HFFc6 (cell line): ENCODE measurements at regions not wholly inside any gene's neighbourhood (a gene's known extent, or its start where the extent isn't known, plus 50 kb on each side); places are given as distances from the start of the nearest gene placed in this dataset.

ENCODE experiments used
- DNase-seq: peaks from one replicate; pipeline ENCODE4 v3.0.0-alpha.2; 2018
- H3K27ac Mint-ChIP-seq: 2 replicates; pipeline ENCODE4 v1.8.0; 2020; ENCODE audit warnings: mild to moderate bottlenecking, mixed read lengths
- H3K27me3 Mint-ChIP-seq: 2 replicates; pipeline ENCODE4 v1.8.0; 2021; ENCODE audit warnings: mild to moderate bottlenecking, moderate library complexity, mixed read lengths; ENCODE audit not compliant: insufficient read depth
- H3K36me3 Mint-ChIP-seq: 2 replicates; pipeline ENCODE4 v1.8.0; 2021; ENCODE audit warnings: low read depth, mixed read lengths
- H3K4me1 Mint-ChIP-seq: 2 replicates; pipeline ENCODE4 v1.8.0; 2020; ENCODE audit warnings: low read depth, mixed read lengths
- H3K4me3 Mint-ChIP-seq: 2 replicates; pipeline ENCODE4 v1.8.0; 2020; ENCODE audit warnings: mild to moderate bottlenecking, moderate library complexity, mixed read lengths
- H3K9me3 Mint-ChIP-seq: 2 replicates; pipeline ENCODE4 v1.8.0; 2020; ENCODE audit warnings: mild to moderate bottlenecking, mixed read lengths
- TF ChIP-seq, protein P1 (sequence below): fragments of 200-600 bp; sonication (generic); IDR thresholded peaks from 2 replicates; pipeline ENCODE4 v1.5.0; 2021; ENCODE audit warnings: antibody characterized with exemption, mild to moderate bottlenecking

DNA sequence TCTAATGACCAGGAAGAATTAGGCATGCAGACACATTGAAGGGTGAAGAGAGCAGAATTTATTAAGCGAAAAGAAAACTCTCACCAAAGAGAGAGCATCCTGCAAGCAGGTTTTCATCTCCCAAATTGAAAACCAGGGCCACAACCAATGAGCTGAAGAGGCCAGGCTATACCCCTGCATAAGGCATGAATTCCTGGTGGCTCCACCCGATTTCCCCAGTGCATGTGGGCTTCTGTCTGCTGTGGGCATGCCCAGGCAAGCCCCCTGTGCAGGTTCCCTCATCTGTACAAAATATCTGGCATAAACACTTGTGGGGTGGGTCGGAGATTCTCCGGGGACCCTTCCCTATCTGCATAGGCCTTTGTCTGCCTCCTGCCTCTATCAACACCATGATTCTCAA, 621.6 kb upstream of the LRRTM1 start:
- Mint-ChIP-seq H3K36me3 (no peaks in the 10 kb centered on the region; the same call in 1 of the 2 replicates), H3K4me1 (no peaks in the 10 kb centered on the region), H3K27ac (no peak overlapping the region), H3K4me3 (no peak overlapping the region), H3K9me3 (peaks cover 48% of the 10 kb centered on the region), H3K27me3 (no peaks in the 10 kb centered on the region)
- TF ChIP-seq, protein P1, sequence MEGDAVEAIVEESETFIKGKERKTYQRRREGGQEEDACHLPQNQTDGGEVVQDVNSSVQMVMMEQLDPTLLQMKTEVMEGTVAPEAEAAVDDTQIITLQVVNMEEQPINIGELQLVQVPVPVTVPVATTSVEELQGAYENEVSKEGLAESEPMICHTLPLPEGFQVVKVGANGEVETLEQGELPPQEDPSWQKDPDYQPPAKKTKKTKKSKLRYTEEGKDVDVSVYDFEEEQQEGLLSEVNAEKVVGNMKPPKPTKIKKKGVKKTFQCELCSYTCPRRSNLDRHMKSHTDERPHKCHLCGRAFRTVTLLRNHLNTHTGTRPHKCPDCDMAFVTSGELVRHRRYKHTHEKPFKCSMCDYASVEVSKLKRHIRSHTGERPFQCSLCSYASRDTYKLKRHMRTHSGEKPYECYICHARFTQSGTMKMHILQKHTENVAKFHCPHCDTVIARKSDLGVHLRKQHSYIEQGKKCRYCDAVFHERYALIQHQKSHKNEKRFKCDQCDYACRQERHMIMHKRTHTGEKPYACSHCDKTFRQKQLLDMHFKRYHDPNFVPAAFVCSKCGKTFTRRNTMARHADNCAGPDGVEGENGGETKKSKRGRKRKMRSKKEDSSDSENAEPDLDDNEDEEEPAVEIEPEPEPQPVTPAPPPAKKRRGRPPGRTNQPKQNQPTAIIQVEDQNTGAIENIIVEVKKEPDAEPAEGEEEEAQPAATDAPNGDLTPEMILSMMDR = no peak
- no peak for DNase-seq

- Mint-ChIP-seq H3K4me1 (no peaks in the 10 kb centered on the region), H3K27me3 (peaks cover 1% of the 10 kb centered on the region; the same call in 1 of the 2 replicates), H3K36me3 (peaks cover 4% of the 10 kb centered on the region; the same call in 1 of the 2 replicates), H3K9me3 (peaks cover 42% of the 10 kb centered on the region), H3K4me3 (no peak overlapping the region), H3K27ac (no peak overlapping the region)
- TF ChIP-seq, protein P1 = no peak
- DNase-seq = no peak
These were observed 592.0 kb upstream of the LRRTM1 start for GRCh38 chr2:80896576-80896975.

- no peak overlapping the region for H3K27ac Mint-ChIP-seq
- no peak overlapping the region for H3K4me3 Mint-ChIP-seq
- H3K9me3 Mint-ChIP-seq = peaks cover 46% of the 10 kb centered on the region
- TF ChIP-seq, protein P1 = no peak
- H3K4me1 Mint-ChIP-seq = no peaks in the 10 kb centered on the region
- no peaks in the 10 kb centered on the region for H3K36me3 Mint-ChIP-seq
- H3K27me3 Mint-ChIP-seq = peaks cover 1% of the 10 kb centered on the region; the same call in 1 of the 2 replicates
- no peak for DNase-seq
These were observed 589.9 kb upstream of the LRRTM1 start for GRCh38 chr2:80894486-80894885.

GRCh38 chr2:80893711-80894110, 589.2 kb upstream of the LRRTM1 start:
- Mint-ChIP-seq H3K9me3 (peaks cover 45% of the 10 kb centered on the region), H3K4me1 (no peaks in the 10 kb centered on the region), H3K27me3 (peaks cover 1% of the 10 kb centered on the region; the same call in 1 of the 2 replicates), H3K36me3 (no peaks in the 10 kb centered on the region), H3K4me3 (no peak overlapping the region), H3K27ac (no peak overlapping the region)
- TF ChIP-seq, protein P1 = no peak
- no peak for DNase-seq

- DNase-seq = no peak
- TF ChIP-seq, protein P1 = no peak
- H3K27me3 Mint-ChIP-seq = no peaks in the 10 kb centered on the region
- peaks cover 24% of the 10 kb centered on the region for H3K9me3 Mint-ChIP-seq
- no peak overlapping the region for H3K4me3 Mint-ChIP-seq
- no peaks in the 10 kb centered on the region for H3K36me3 Mint-ChIP-seq
- no peaks in the 10 kb centered on the region for H3K4me1 Mint-ChIP-seq
- no peak overlapping the region for H3K27ac Mint-ChIP-seq
These were observed 584.5 kb upstream of the LRRTM1 start for GRCh38 chr2:80889009-80889408.

- no peaks in the 10 kb centered on the region for H3K27me3 Mint-ChIP-seq
- H3K27ac Mint-ChIP-seq = no peak overlapping the region
- no peak overlapping the region for H3K4me3 Mint-ChIP-seq
- peaks cover 21% of the 10 kb centered on the region for H3K9me3 Mint-ChIP-seq
- TF ChIP-seq, protein P1 = no peak
- no peaks in the 10 kb centered on the region for H3K36me3 Mint-ChIP-seq
- DNase-seq = no peak
- no peaks in the 10 kb centered on the region for H3K4me1 Mint-ChIP-seq
These were observed 583.4 kb upstream of the LRRTM1 start for GRCh38 chr2:80887841-80888378.
